Endothelial cell of umbilical vein (primary cell): ENCODE measurements at regions not wholly inside any gene's neighbourhood (a gene's known extent, or its start where the extent isn't known, plus 50 kb on each side); places are given as distances from the start of the nearest gene placed in this dataset.

Source experiments
- BruUV-seq: library from RNA; stranded (reverse); fragments of 400-500 nt; replicated peaks from 2 replicates; lab custom pipeline; 2021; lab: Mats Ljungman, UMichigan
- CTCF ChIA-PET: fragments of 300-600, 350-600 bp; sonication (Branson Sonifier 250); formaldehyde crosslinking; loops from one replicate; lab custom pipeline; 2021; ENCODE audit warnings: antibody characterized with exemption, inconsistent platforms; lab: Charles Lee
- POLR2A ChIA-PET: fragments of 300-600, 350-600 bp; sonication (Branson Sonifier 250); formaldehyde crosslinking; loops from one replicate; lab custom pipeline; 2021; ENCODE audit warnings: antibody characterized with exemption, inconsistent platforms; lab: Charles Lee
- DNase-seq: peaks from one replicate; pipeline ENCODE4 v3.0.0-alpha.2; 2011; ENCODE audit warnings: low read depth, low spot score
- FAIRE-seq: peaks from 2 replicates; lab custom pipeline; 2011; peaks lifted over from hg19 to GRCh38; lab: Jason Lieb, UNC
- H2AFZ ChIP-seq: 2 replicates; pipeline ENCODE4 v1.6.0; 2012; ENCODE audit warnings: low read depth, low read length, control low read depth, inconsistent platforms
- H3K27ac ChIP-seq: 2 replicates; pipeline ENCODE4 v1.5.1; 2011; ENCODE audit warnings: low read depth, mild to moderate bottlenecking, control low read depth, low read length, moderate library complexity; ENCODE audit not compliant: insufficient read depth
- H3K27me3 ChIP-seq, 2 experiments: 2 replicates each; pipeline versions ENCODE4 v1.6.0 to v1.6.1; 2011; ENCODE audit warnings: low read length in 2 of 2, mixed read lengths in 1 of 2; ENCODE audit not compliant: control insufficient read depth in 2 of 2, insufficient read depth in 2 of 2
- H3K36me3 ChIP-seq, 2 experiments: 2 replicates in 1 of 2; 3 replicates in 1 of 2; pipeline ENCODE4 v1.5.1; 2011; ENCODE audit warnings: low read length in 2 of 2, mild to moderate bottlenecking in 1 of 2, moderate library complexity in 1 of 2; ENCODE audit not compliant: control insufficient read depth in 2 of 2, insufficient read depth in 2 of 2; ENCODE audit errors: extremely low read depth in 1 of 2
- H3K4me1 ChIP-seq: 3 replicates; pipeline ENCODE4 v1.5.1; 2011; ENCODE audit warnings: mild to moderate bottlenecking, low read length; ENCODE audit not compliant: control insufficient read depth, insufficient read depth; ENCODE audit errors: extremely low read depth
- H3K4me2 ChIP-seq: 2 replicates; pipeline ENCODE4 v1.6.1; 2011; ENCODE audit warnings: low read length, control low read depth, mixed read lengths; ENCODE audit not compliant: insufficient read depth
- H3K4me3 ChIP-seq, 3 experiments: fragments of 200-600 bp in 1 of 3; sonication (generic), shearing (Covaris generic) in 1 of 3; replicated peaks in 1 of 3; 2 replicates each; pipeline ENCODE4 v1.5.1; 2011 to 2016; ENCODE audit warnings: control low read depth in 3 of 3, low read length in 3 of 3, mild to moderate bottlenecking in 2 of 3, inconsistent platforms in 1 of 3, low read depth in 1 of 3, moderate library complexity in 1 of 3; ENCODE audit not compliant: insufficient read depth in 1 of 3
- H3K79me2 ChIP-seq: 2 replicates; pipeline ENCODE4 v1.6.0; 2012; ENCODE audit warnings: low read length, inconsistent platforms; ENCODE audit not compliant: control insufficient read depth, insufficient read depth
- H3K9ac ChIP-seq: replicated peaks from 2 replicates; pipeline ENCODE3; 2011; ENCODE audit warnings: low read length, control low read depth; ENCODE audit not compliant: insufficient read depth; ENCODE audit errors: extremely low read depth
- H3K9me1 ChIP-seq: replicated peaks from 3 replicates; pipeline ENCODE4 v1.6.0; 2011; ENCODE audit warnings: mild to moderate bottlenecking, low read length; ENCODE audit not compliant: control insufficient read depth, insufficient read depth; ENCODE audit errors: extremely low read depth
- H3K9me3 ChIP-seq: replicated peaks from 2 replicates; pipeline ENCODE4 v1.5.1; 2012; ENCODE audit warnings: low read length, inconsistent platforms; ENCODE audit not compliant: control insufficient read depth, insufficient read depth
- H4K20me1 ChIP-seq: replicated peaks from 2 replicates; pipeline ENCODE3; 2011; ENCODE audit warnings: mild to moderate bottlenecking, low read length; ENCODE audit not compliant: control insufficient read depth, insufficient read depth; ENCODE audit errors: extremely low read depth
- EZH2 ChIP-seq: IDR thresholded peaks from 2 replicates; pipeline ENCODE4 v1.6.1; 2012; ENCODE audit warnings: borderline replicate concordance, low read depth, mild to moderate bottlenecking, moderate library complexity, low read length, inconsistent platforms; ENCODE audit not compliant: severe bottlenecking
- FOS ChIP-seq: IDR thresholded peaks from 2 replicates; pipeline ENCODE4 v1.6.1; 2011; ENCODE audit warnings: mild to moderate bottlenecking, low read length, moderate library complexity, borderline replicate concordance; ENCODE audit not compliant: insufficient read depth
- GATA2 ChIP-seq: IDR thresholded peaks from 2 replicates; pipeline ENCODE4 v1.7.0; 2011; ENCODE audit warnings: low read depth, mild to moderate bottlenecking, moderate library complexity, mixed read lengths, low read length; ENCODE audit not compliant: insufficient read length, insufficient read depth
- JUN ChIP-seq: IDR thresholded peaks from 2 replicates; pipeline ENCODE4 v1.6.1; 2011; ENCODE audit warnings: borderline replicate concordance, low read depth; ENCODE audit not compliant: insufficient read length, insufficient read depth
- MYC ChIP-seq: IDR thresholded peaks from one replicate; pipeline ENCODE4 v1.6.1; 2011; ENCODE audit warnings: mild to moderate bottlenecking, low read depth, low read length
- POLR2A ChIP-seq: IDR thresholded peaks from 2 replicates; pipeline ENCODE4 v1.6.1; 2012; ENCODE audit warnings: low read depth, mild to moderate bottlenecking, control low read depth, low read length
- POLR2AphosphoS5 ChIP-seq: IDR thresholded peaks from 2 replicates; pipeline ENCODE4 v1.6.1; 2012; ENCODE audit warnings: low read depth, mild to moderate bottlenecking, control low read depth, low read length, moderate library complexity; ENCODE audit not compliant: insufficient read depth
- dilution Hi-C: fragments of 300-500 bp; cut with MboI; formaldehyde crosslinking; loops from one replicate; pipeline ENCODE4 v1.15.0; 2019; ENCODE audit warnings: low sequenced_read_pairs; ENCODE audit not compliant: extremely low pct_ligation_motif_present
- intact Hi-C: fragments of 100-400 bp; cut with micrococcal nuclease; formaldehyde crosslinking; loops from one replicate; pipeline ENCODE4 v1.10.0; 2022
- TF ChIP-seq, protein P1 (sequence below): IDR thresholded peaks from 2 replicates; pipeline ENCODE4 v1.6.1; 2011; ENCODE audit not compliant: insufficient read depth, insufficient read length
- TF ChIP-seq, protein P2 (sequence below), 2 donors: IDR thresholded peaks; 1 replicate in 1 of 2; 2 replicates in 1 of 2; pipeline ENCODE4 v1.5.1; 2011; ENCODE audit warnings: low read length in 2 of 2, mild to moderate bottlenecking in 2 of 2, moderate library complexity in 2 of 2, control low read depth in 1 of 2, inconsistent platforms in 1 of 2, low read depth in 1 of 2; ENCODE audit not compliant: insufficient read depth in 1 of 2; ENCODE audit errors: extremely low read depth in 1 of 2

GRCh38 chr6:28609672-28610071 lies 84.0 kb downstream of the GPX5 start:
- POLR2A ChIA-PET, result no interaction called here
- H3K9me3 ChIP-seq, result no peaks in the 10 kb centered on the region

More at GRCh38 chr6:28609672-28610071, 84.0 kb downstream of the GPX5 start:
- dilution Hi-C loops (no loop called here), intact Hi-C loops (loop anchor here (5.0 kb wide), 1 partner anchor 67 kb away; no protein-coding TSS in a partner anchor)
- FAIRE-seq (no peak), DNase-seq (no peak)
- Histone ChIP-seq H3K36me3 (no peaks in the 10 kb centered on the region), H3K79me2 (no peaks in the 10 kb centered on the region), H2AFZ (no peak overlapping the region), H3K9ac (no peak overlapping the region), H4K20me1 (no peaks in the 10 kb centered on the region), H3K27me3 (no peaks in the 10 kb centered on the region), H3K27ac (no peak overlapping the region), H3K4me1 (no peaks in the 10 kb centered on the region), H3K4me3 (no peak overlapping the region), H3K9me1 (no peaks in the 10 kb centered on the region), H3K4me2 (no peak overlapping the region)
- TF ChIP-seq MYC (no peak), POLR2A (no peak), EZH2 (no peak), GATA2 (no peak), JUN (no peak), POLR2AphosphoS5 (no peak), FOS (no peak)
- TF ChIP-seq, protein P1, sequence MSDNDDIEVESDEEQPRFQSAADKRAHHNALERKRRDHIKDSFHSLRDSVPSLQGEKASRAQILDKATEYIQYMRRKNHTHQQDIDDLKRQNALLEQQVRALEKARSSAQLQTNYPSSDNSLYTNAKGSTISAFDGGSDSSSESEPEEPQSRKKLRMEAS, result no peak
- TF ChIP-seq, protein P2, sequence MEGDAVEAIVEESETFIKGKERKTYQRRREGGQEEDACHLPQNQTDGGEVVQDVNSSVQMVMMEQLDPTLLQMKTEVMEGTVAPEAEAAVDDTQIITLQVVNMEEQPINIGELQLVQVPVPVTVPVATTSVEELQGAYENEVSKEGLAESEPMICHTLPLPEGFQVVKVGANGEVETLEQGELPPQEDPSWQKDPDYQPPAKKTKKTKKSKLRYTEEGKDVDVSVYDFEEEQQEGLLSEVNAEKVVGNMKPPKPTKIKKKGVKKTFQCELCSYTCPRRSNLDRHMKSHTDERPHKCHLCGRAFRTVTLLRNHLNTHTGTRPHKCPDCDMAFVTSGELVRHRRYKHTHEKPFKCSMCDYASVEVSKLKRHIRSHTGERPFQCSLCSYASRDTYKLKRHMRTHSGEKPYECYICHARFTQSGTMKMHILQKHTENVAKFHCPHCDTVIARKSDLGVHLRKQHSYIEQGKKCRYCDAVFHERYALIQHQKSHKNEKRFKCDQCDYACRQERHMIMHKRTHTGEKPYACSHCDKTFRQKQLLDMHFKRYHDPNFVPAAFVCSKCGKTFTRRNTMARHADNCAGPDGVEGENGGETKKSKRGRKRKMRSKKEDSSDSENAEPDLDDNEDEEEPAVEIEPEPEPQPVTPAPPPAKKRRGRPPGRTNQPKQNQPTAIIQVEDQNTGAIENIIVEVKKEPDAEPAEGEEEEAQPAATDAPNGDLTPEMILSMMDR (IDR thresholded peaks at IDR 0.05; ENCODE audit: extremely low read depth in 1 of 2, insufficient read depth in 1 of 2, low read depth in 1 of 2, low read length in 2 of 2), result no peak
- CTCF ChIA-PET, result no interaction called here
- no TSS peak for BruUV-seq
